ENCODE measurements at regions not wholly inside any gene's neighbourhood (a gene's known extent, or its start where the extent isn't known, plus 50 kb on each side); places are given as distances from the start of the nearest gene placed in this dataset.

DNA sequence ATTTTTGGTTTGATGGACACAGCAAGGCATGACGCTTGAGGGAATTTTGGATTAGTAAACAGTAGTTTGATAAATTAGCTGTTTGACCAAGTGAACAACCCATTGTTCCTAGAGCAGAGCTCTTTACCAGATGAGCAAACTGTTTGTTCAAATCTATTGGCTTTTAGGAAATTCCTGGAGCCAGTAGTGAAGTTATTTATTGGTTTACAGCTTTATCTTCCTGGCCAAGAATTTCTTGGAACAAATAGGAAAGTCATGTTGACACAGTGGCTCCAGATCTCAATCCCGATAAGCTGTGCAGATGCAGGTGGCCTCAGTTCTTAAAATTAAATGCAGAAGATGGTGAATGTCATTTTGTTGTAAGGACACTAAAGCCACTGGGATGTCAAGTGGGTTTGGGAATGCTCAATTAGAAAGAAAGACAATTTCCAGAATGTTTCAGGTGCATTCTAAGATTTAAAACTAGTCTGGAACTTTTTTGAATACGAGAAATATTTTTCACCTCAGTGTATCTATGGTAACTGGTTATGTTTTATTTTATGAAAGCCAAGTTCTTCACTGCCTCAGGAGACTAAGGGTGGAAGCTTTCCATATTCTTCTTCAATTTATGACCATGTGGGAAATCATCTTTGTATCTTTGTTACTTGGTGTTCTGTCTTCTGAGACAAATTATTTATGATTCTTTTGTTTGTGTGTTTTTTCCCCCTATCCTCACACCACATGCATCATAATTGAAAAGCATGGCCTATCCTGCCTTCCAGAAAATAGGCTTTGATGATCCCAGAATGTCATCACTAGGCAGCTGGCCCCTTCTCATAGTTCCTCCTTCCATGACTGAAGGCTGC is 554.5 kb downstream of the STIM2 start:
- CTCF ChIA-PET, result no interaction called here
- Histone ChIP-seq H3K4me1 (no peaks in the 10 kb centered on the region), H3K4me3 (no peak overlapping the region), H3K9me3 (no peaks in the 10 kb centered on the region), H3K27ac (no peak overlapping the region), H3K4me2 (no peak overlapping the region)
- ATAC-seq (no peak), DNase-seq (ENCODE audit: low read depth in 1 of 2, low spot score in 1 of 2) (no peak), FAIRE-seq (no peak)
- no peak for TF ChIP-seq TFCP2L1 (CRISPR knock-in tag; IDR thresholded peaks at IDR 0.05)
- TF ChIP-seq ZFP36 (IDR thresholded peaks at IDR 0.05; ENCODE audit: borderline replicate concordance, partially characterized antibody), result no peak
- TF ChIP-seq HOXB5 (CRISPR knock-in tag; IDR thresholded peaks at IDR 0.05), result no peak
- no peak for TF ChIP-seq PHF8 (IDR thresholded peaks at IDR 0.05; ENCODE audit: borderline replicate concordance, low read depth)
- no peak for TF ChIP-seq FOSL2 (IDR thresholded peaks at IDR 0.05)
- TF ChIP-seq FOSL2 (CRISPR knock-in tag; IDR thresholded peaks at IDR 0.05), result no peak
- TF ChIP-seq, protein P1, sequence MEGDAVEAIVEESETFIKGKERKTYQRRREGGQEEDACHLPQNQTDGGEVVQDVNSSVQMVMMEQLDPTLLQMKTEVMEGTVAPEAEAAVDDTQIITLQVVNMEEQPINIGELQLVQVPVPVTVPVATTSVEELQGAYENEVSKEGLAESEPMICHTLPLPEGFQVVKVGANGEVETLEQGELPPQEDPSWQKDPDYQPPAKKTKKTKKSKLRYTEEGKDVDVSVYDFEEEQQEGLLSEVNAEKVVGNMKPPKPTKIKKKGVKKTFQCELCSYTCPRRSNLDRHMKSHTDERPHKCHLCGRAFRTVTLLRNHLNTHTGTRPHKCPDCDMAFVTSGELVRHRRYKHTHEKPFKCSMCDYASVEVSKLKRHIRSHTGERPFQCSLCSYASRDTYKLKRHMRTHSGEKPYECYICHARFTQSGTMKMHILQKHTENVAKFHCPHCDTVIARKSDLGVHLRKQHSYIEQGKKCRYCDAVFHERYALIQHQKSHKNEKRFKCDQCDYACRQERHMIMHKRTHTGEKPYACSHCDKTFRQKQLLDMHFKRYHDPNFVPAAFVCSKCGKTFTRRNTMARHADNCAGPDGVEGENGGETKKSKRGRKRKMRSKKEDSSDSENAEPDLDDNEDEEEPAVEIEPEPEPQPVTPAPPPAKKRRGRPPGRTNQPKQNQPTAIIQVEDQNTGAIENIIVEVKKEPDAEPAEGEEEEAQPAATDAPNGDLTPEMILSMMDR (IDR thresholded peaks at IDR 0.05), result no peak
- TF ChIP-seq NPAS2 (CRISPR knock-in tag; IDR thresholded peaks at IDR 0.05; ENCODE audit: borderline replicate concordance), result no peak
- TF ChIP-seq ZNF302 (CRISPR knock-in tag; IDR thresholded peaks at IDR 0.05), result no peak
- no peak for TF ChIP-seq TP53 (CRISPR knock-in tag; IDR thresholded peaks at IDR 0.05)
- POLR2A ChIA-PET, result no interaction called here
- 13% methylated on average over 3 of the region's 3 CpGs for WGBS (ENCODE audit: missing lambda C conversion rate)

DNA sequence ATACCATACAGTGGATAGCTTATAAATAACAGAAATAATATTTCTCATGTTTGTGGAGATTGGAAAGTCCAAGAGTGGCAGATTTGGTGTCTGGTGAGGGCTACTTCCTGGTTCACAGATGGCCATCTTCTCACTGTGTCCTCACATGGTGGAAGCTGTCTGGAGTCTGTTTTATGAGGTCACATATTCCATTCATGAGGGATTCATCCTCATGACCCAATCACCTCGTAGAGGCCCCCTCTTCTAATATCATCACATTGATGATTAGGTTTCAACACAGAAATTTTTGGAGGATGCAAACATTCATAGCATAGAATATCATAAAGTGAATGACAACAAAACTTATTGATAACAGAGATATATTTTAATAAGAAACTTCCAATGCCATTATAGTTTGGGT is 568.0 kb downstream of the STIM2 start:
- ChIA-PET POLR2A (no interaction called here), CTCF (no interaction called here)
- FAIRE-seq (no peak), DNase-seq (ENCODE audit: low read depth in 1 of 2, low spot score in 1 of 2) (no peak), ATAC-seq (no peak)
- 0% methylated on average over 1 of the region's 1 CpG for WGBS (ENCODE audit: missing lambda C conversion rate)
- TF ChIP-seq MAFK (IDR thresholded peaks at IDR 0.05; ENCODE audit: partially characterized antibody), result no peak
- no peak for TF ChIP-seq CHD4 (IDR thresholded peaks at IDR 0.05; ENCODE audit: borderline replicate concordance)
- TF ChIP-seq, protein P2, sequence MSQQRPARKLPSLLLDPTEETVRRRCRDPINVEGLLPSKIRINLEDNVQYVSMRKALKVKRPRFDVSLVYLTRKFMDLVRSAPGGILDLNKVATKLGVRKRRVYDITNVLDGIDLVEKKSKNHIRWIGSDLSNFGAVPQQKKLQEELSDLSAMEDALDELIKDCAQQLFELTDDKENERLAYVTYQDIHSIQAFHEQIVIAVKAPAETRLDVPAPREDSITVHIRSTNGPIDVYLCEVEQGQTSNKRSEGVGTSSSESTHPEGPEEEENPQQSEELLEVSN (IDR thresholded peaks at IDR 0.05; ENCODE audit: borderline replicate concordance, low read depth), result no peak
- TF ChIP-seq POLR2A (IDR thresholded peaks at IDR 0.05; ENCODE audit: low read length), result no peak
- TF ChIP-seq, protein P3, sequence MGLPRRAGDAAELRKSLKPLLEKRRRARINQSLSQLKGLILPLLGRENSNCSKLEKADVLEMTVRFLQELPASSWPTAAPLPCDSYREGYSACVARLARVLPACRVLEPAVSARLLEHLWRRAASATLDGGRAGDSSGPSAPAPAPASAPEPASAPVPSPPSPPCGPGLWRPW (IDR thresholded peaks at IDR 0.05), result no peak
- no peak for TF ChIP-seq ZFP36 (IDR thresholded peaks at IDR 0.05; ENCODE audit: borderline replicate concordance, partially characterized antibody)
- TF ChIP-seq CBX8 (IDR thresholded peaks at IDR 0.05), result no peak
- TF ChIP-seq, protein P4, sequence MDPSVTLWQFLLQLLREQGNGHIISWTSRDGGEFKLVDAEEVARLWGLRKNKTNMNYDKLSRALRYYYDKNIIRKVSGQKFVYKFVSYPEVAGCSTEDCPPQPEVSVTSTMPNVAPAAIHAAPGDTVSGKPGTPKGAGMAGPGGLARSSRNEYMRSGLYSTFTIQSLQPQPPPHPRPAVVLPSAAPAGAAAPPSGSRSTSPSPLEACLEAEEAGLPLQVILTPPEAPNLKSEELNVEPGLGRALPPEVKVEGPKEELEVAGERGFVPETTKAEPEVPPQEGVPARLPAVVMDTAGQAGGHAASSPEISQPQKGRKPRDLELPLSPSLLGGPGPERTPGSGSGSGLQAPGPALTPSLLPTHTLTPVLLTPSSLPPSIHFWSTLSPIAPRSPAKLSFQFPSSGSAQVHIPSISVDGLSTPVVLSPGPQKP (IDR thresholded peaks at IDR 0.05; ENCODE audit: low read depth, low read length), result no peak
- TF ChIP-seq RARB (CRISPR knock-in tag; IDR thresholded peaks at IDR 0.05), result no peak
- no peak for TF ChIP-seq FOSB (CRISPR knock-in tag; IDR thresholded peaks at IDR 0.05)
- no peaks in the 10 kb centered on the region for H3K4me1 ChIP-seq
- H3K9me3 ChIP-seq, result no peaks in the 10 kb centered on the region
- no peak overlapping the region for H3K27ac ChIP-seq
- H3K4me2 ChIP-seq, result no peak overlapping the region
- no peak overlapping the region for H3K4me3 ChIP-seq

DNA sequence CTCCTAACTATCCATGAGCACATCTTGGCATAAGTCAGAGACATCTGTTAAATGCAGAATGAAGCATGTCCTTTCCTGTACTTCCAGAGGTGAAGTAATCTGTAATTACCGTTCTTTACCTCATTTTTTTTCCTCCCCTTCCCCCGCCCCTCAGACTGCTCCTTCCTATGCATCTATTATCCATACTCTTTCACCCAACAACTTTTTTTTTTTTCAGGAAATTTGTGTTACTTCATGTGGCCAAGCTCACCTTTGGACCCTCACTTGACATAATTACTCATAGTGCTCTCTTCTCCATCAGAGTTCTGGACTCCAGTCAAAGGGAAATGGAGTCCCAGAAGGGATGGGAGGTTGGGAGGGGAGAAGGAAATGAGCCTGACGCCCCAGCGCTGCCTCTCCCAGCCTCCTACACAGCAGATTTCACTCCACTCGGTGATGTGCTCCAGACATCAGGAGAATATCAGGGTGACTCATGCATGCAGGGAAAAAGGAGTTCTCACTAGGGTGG is 568.8 kb downstream of the STIM2 start:
- Histone ChIP-seq H3K27ac (no peak overlapping the region), H3K4me3 (no peak overlapping the region), H3K9me3 (no peaks in the 10 kb centered on the region), H3K4me2 (no peak overlapping the region), H3K4me1 (no peaks in the 10 kb centered on the region)
- CTCF ChIA-PET, result no interaction called here
- FAIRE-seq (no peak), DNase-seq (ENCODE audit: low read depth in 1 of 2, low spot score in 1 of 2) (no peak), ATAC-seq (no peak)
- WGBS (ENCODE audit: missing lambda C conversion rate), result 1% methylated on average over 3 of the region's 5 CpGs
- POLR2A ChIA-PET, result no interaction called here
- no peak for TF ChIP-seq CHD4 (IDR thresholded peaks at IDR 0.05; ENCODE audit: borderline replicate concordance)
- TF ChIP-seq HOXB5 (CRISPR knock-in tag; IDR thresholded peaks at IDR 0.05), result no peak
- TF ChIP-seq, protein P1 (IDR thresholded peaks at IDR 0.05), result no peak
